C4-2B (cell line): ENCODE measurements at regions not wholly inside any gene's neighbourhood (a gene's known extent, or its start where the extent isn't known, plus 50 kb on each side); places are given as distances from the start of the nearest gene placed in this dataset.

Experiments used
- H3K27ac ChIP-seq: fragments of 450-650 bp; 2 replicates; pipeline ENCODE4 v1.5.1; 2017
- CTCF ChIP-seq: fragments of 450-650 bp; conservative IDR thresholded peaks from 2 replicates; pipeline ENCODE4 v1.5.1; 2017; ENCODE audit warnings: mild to moderate bottlenecking
- ZFX ChIP-seq: fragments of 450-650 bp; IDR thresholded peaks from 2 replicates; pipeline ENCODE4 v1.6.1; 2017

DNA sequence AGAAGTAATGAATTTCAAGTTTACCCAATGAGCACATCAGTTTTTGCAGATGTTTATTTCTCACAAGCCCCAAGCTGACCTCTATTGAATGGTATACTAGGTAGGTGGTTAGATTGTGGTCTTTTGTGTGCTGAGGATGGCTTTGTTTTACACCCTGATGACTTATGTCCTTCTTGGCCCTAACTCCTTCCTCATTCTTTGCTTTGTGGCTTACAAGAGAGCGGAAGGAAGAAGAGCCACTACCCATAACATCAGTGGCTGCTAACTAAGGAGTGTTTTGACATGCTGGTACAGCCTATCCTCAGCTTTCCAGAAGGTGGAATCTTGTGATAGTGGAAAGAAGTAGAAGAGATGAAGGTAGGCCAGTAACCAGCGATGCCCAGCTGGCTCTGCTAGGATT lies 85.7 kb upstream of the NTRK2 start:
- H3K27ac ChIP-seq = no peak overlapping the region
- no peak for TF ChIP-seq CTCF
- TF ChIP-seq ZFX = no peak

- H3K27ac ChIP-seq = no peak overlapping the region
- TF ChIP-seq ZFX (no peak), CTCF (no peak)
Observed at GRCh38 chr9:84586662-84587061, 82.9 kb upstream of the NTRK2 start.

DNA sequence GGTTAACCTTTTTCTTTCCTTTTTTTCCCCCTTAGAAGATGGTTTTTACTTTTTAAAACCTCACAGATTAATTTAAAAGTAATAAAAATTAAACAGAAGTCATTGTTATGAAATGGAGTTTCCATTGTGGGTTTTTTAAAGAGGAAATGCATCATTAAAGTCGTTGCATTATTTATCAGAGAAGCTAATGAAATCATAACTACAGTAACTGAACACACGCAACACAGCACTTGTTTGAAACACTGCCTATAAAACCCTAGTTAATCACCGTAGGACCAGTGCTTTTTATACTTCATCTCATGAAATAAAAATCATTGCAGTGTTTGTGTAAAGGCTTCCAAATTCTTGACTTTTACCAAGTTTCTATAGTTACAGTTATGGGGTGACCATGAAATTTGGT lies 82.4 kb upstream of the NTRK2 start:
- TF ChIP-seq CTCF = no peak
- TF ChIP-seq ZFX = no peak
- H3K27ac ChIP-seq = no peak overlapping the region

GRCh38 chr9:84589542-84589941 lies 80.0 kb upstream of the NTRK2 start:
- TF ChIP-seq ZFX (no peak), CTCF (no peak)
- H3K27ac ChIP-seq = no peak overlapping the region

DNA sequence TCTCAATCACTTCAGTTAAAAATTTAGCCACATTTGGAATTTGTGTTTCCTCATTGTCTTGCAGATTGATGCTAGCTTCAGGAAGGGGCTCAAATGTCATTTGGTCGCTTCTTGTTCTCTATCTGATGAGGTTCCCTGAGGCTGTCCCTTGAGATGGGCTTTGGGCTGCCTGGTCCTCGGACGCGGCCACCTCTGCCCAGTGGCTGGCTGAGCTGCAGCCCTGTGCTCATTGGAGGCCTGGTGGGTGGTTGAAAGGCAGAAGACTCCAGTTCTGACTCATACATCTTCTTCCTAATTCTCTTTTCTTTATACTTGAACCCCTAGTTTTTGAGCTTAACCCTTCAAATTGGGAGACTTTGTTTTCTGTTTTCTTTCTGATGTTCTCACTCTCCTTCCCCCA lies 78.8 kb upstream of the NTRK2 start:
- H3K27ac ChIP-seq = no peak overlapping the region
- no peak for TF ChIP-seq ZFX
- no peak for TF ChIP-seq CTCF

DNA sequence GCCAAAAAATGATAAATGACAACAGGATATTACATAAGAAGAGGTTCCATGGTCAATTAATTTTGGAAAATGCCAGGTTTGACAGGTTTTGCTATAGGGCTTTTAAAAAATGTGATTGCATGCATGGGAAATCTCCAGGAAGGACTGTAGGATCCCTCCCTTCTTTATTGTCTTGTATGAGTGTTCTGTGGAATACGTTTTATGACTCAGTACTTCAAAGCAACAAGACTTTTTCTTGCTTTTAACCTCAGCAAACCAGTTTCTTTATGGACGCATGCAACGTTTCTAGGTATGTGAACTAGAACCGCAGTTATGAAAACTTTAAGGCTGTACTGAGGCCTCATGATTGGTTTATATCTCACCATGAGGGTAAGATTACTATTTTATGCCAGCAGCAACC lies 76.6 kb upstream of the NTRK2 start:
- no peak for TF ChIP-seq ZFX
- no peak for TF ChIP-seq CTCF
- H3K27ac ChIP-seq = no peak overlapping the region

DNA sequence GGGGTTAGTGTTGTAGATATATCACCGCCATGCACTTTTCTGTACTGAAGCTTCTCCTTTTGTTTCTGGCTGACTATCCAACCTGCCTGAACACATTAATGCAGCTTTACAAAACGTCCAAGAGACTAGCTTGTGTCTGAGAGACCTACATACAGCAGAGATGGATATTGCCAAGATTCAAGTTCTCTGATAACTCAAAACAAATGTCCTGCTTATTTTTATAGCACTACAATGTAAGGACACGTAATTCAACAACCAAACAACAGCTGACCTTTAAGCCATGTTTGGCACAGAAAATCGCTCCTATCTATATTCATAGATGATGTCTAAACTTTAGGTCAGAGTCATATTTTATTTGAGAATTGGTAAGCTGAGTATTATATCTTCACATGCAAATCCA lies 76.2 kb upstream of the NTRK2 start:
- H3K27ac ChIP-seq = no peak overlapping the region
- no peak for TF ChIP-seq CTCF
- no peak for TF ChIP-seq ZFX
